Nephron progenitor cell (in vitro differentiated cells): ENCODE measurements at regions not wholly inside any gene's neighbourhood (a gene's known extent, or its start where the extent isn't known, plus 50 kb on each side); places are given as distances from the start of the nearest gene placed in this dataset.

Experiments used
- DNase-seq: peaks from one replicate; pipeline ENCODE4 v3.0.0; 2021
- H3K27ac Mint-ChIP-seq: 2 replicates; pipeline ENCODE4 v1.8.0; 2021; ENCODE audit warnings: mild to moderate bottlenecking, moderate library complexity, mixed read lengths
- H3K27me3 Mint-ChIP-seq: 2 replicates; pipeline ENCODE4 v1.8.0; 2021; ENCODE audit warnings: mild to moderate bottlenecking, low read depth, mixed read lengths; ENCODE audit not compliant: poor library complexity
- H3K36me3 Mint-ChIP-seq: 2 replicates; pipeline ENCODE4 v1.8.0; 2021; ENCODE audit warnings: low read depth, mixed read lengths
- H3K4me1 Mint-ChIP-seq: 2 replicates; pipeline ENCODE4 v1.8.0; 2021; ENCODE audit warnings: mixed read lengths
- H3K4me3 Mint-ChIP-seq: 2 replicates; pipeline ENCODE4 v1.8.0; 2021; ENCODE audit warnings: mild to moderate bottlenecking, moderate library complexity, mixed read lengths
- H3K9me3 Mint-ChIP-seq: 2 replicates; pipeline ENCODE4 v1.8.0; 2021; ENCODE audit warnings: mild to moderate bottlenecking, moderate library complexity, mixed read lengths
- CTCF ChIP-seq: fragments of 200-600 bp; sonication (generic); IDR thresholded peaks from 2 replicates; pipeline ENCODE4 v1.5.0; 2021; ENCODE audit warnings: antibody characterized with exemption

- H3K4me1 Mint-ChIP-seq = peaks cover 18% of the 10 kb centered on the region
- no peaks in the 10 kb centered on the region for H3K36me3 Mint-ChIP-seq
- TF ChIP-seq CTCF = no peak
- H3K9me3 Mint-ChIP-seq = no peaks in the 10 kb centered on the region
- H3K27ac Mint-ChIP-seq = no peak overlapping the region
- no peak overlapping the region for H3K4me3 Mint-ChIP-seq
- peaks cover 13% of the 10 kb centered on the region for H3K27me3 Mint-ChIP-seq
- no peak for DNase-seq
Observed at GRCh38 chr1:5693568-5693967, 298.7 kb downstream of the NPHP4 start.

DNA sequence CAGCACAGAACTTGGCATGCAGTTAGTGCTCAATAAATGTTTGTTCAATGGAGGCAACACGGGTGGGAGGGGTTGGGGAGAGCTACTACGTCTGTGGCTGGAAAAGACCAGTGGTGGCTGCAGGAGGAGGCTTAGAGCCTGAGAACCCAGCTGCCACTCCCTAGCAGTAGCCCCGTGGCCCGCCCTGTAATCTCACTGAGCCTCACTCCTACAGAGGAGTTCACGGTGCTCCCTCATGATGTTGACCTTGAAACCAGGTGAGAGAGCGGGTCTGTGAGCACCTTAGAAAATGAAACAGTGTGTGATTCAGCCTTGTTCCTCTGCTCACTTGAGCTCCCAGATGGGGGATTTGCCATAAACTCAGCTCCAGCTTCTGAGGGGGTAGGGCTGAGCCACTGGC lies 299.6 kb downstream of the NPHP4 start:
- Mint-ChIP-seq H3K27me3 (peaks cover 13% of the 10 kb centered on the region), H3K4me3 (no peak overlapping the region), H3K4me1 (peaks cover 25% of the 10 kb centered on the region), H3K9me3 (no peaks in the 10 kb centered on the region), H3K36me3 (no peaks in the 10 kb centered on the region), H3K27ac (no peak overlapping the region)
- TF ChIP-seq CTCF = no peak
- no peak for DNase-seq

- H3K36me3 Mint-ChIP-seq = no peaks in the 10 kb centered on the region
- peaks cover 12% of the 10 kb centered on the region for H3K27me3 Mint-ChIP-seq
- DNase-seq = no peak
- TF ChIP-seq CTCF = no peak
- peaks cover 32% of the 10 kb centered on the region for H3K4me1 Mint-ChIP-seq
- no peak overlapping the region for H3K4me3 Mint-ChIP-seq
- no peak overlapping the region for H3K27ac Mint-ChIP-seq
- H3K9me3 Mint-ChIP-seq = no peaks in the 10 kb centered on the region
Observed at GRCh38 chr1:5691795-5692509, 300.3 kb downstream of the NPHP4 start.

GRCh38 chr1:5690898-5691297 lies 301.3 kb downstream of the NPHP4 start:
- H3K4me1 Mint-ChIP-seq = peaks cover 40% of the 10 kb centered on the region
- H3K9me3 Mint-ChIP-seq = no peaks in the 10 kb centered on the region
- H3K36me3 Mint-ChIP-seq = no peaks in the 10 kb centered on the region
- TF ChIP-seq CTCF = no peak
- no peak for DNase-seq
- H3K4me3 Mint-ChIP-seq = no peak overlapping the region
- peak overlapping the region; percentile 19 for H3K27ac Mint-ChIP-seq
- peaks cover 12% of the 10 kb centered on the region for H3K27me3 Mint-ChIP-seq

GRCh38 chr1:5690291-5690690 lies 301.9 kb downstream of the NPHP4 start:
- H3K4me1 Mint-ChIP-seq = peaks cover 46% of the 10 kb centered on the region
- H3K9me3 Mint-ChIP-seq = no peaks in the 10 kb centered on the region
- no peak overlapping the region for H3K4me3 Mint-ChIP-seq
- H3K27ac Mint-ChIP-seq = no peak overlapping the region
- TF ChIP-seq CTCF = no peak
- peaks cover 14% of the 10 kb centered on the region for H3K27me3 Mint-ChIP-seq
- DNase-seq = no peak
- H3K36me3 Mint-ChIP-seq = no peaks in the 10 kb centered on the region
